HepG2 (cell line): ENCODE measurements at regions not wholly inside any gene's neighbourhood (a gene's known extent, or its start where the extent isn't known, plus 50 kb on each side); places are given as distances from the start of the nearest gene placed in this dataset.
"Not testable (repeated sequence)": the region's sequence is repeated elsewhere in the genome, so short reads cannot be mapped to it uniquely, and the experiment has no call there.

Experiments used
- ATAC-seq: fragments of 200-7000 bp; cut with Tn5 transposase; 3 replicates; pipeline ENCODE4 v1.9.1; 2020; ENCODE audit warnings: mild to moderate bottlenecking, moderate library complexity
- BruUV-seq: library from RNA; stranded (reverse); fragments of 400-500 nt; replicated peaks from 2 replicates; lab custom pipeline; 2021; lab: Mats Ljungman, UMichigan
- CTCF ChIA-PET: fragments of 300-600 bp; formaldehyde crosslinking; extraction: SDS; loops from one replicate; lab custom pipeline; 2021; ENCODE audit warnings: low total read pairs, inconsistent platforms, low intra/inter-chr PET ratio; lab: Yijun Ruan, JAX
- POLR2A ChIA-PET: fragments of 350-600 bp; sonication (Branson Sonifier 250); formaldehyde crosslinking; loops from one replicate; lab custom pipeline; 2020; ENCODE audit warnings: antibody characterized with exemption, inconsistent platforms; lab: Yijun Ruan, JAX
- DNase-seq: peaks from one replicate; pipeline ENCODE4 v3.0.0-alpha.2; 2015; ENCODE audit warnings: low spot score
- FAIRE-seq: peaks from 3 replicates; lab custom pipeline; 2011; peaks lifted over from hg19 to GRCh38; lab: Jason Lieb, UNC
- H2AFZ ChIP-seq: one replicate; pipeline ENCODE4 v1.6.1; 2011; ENCODE audit warnings: low read length, inconsistent platforms
- H3K27ac ChIP-seq: fragments of 300-600 bp; 3 replicates; pipeline ENCODE4 v1.8.0; 2011; ENCODE audit warnings: mixed run types, mild to moderate bottlenecking, mixed read lengths, low read length, inconsistent platforms; ENCODE audit not compliant: insufficient read depth; ENCODE audit errors: extremely low read length
- H3K27me3 ChIP-seq, 2 experiments: fragments of 200-600 bp in 1 of 2; 2 replicates in 1 of 2; 3 replicates in 1 of 2; pipeline versions ENCODE4 v1.6.0 to v1.8.0; 2011; ENCODE audit warnings: low read length in 2 of 2, mild to moderate bottlenecking in 2 of 2, moderate library complexity in 2 of 2, inconsistent platforms in 1 of 2; ENCODE audit not compliant: insufficient read depth in 2 of 2, control insufficient read depth in 1 of 2
- H3K36me3 ChIP-seq, 2 experiments: fragments of 200-600 bp in 1 of 2; replicated peaks in 1 of 2; 2 replicates in 1 of 2; 3 replicates in 1 of 2; pipeline versions ENCODE4 v1.5.1 to v1.8.0; 2011; ENCODE audit warnings: low read length in 2 of 2, inconsistent platforms in 1 of 2; ENCODE audit not compliant: insufficient read depth in 2 of 2, control insufficient read depth in 1 of 2
- H3K4me1 ChIP-seq: 2 replicates; pipeline ENCODE4 v1.5.1; 2012; ENCODE audit warnings: low read length, inconsistent platforms; ENCODE audit not compliant: insufficient read depth
- H3K4me2 ChIP-seq: 2 replicates; pipeline ENCODE4 v1.6.0; 2011; ENCODE audit warnings: low read depth, low read length, inconsistent platforms
- H3K4me3 ChIP-seq, 3 experiments: fragments of 200-600 bp in 1 of 3; sonication (generic), shearing (Covaris generic) in 1 of 3; replicated peaks in 1 of 3; 2 replicates each; pipeline ENCODE4 v1.5.1; 2011 to 2016; ENCODE audit warnings: low read length in 3 of 3, inconsistent platforms in 2 of 3, low read depth in 2 of 3, mild to moderate bottlenecking in 2 of 3, control low read depth in 1 of 3, mixed read lengths in 1 of 3; ENCODE audit not compliant: insufficient read depth in 1 of 3
- H3K79me2 ChIP-seq: one replicate; pipeline ENCODE4 v1.6.1; 2011; ENCODE audit warnings: low read length, inconsistent platforms; ENCODE audit not compliant: insufficient read depth
- H3K9ac ChIP-seq: 2 replicates; pipeline ENCODE4 v1.6.0; 2011; ENCODE audit warnings: mild to moderate bottlenecking, low read depth, low read length, inconsistent platforms; ENCODE audit not compliant: insufficient read depth
- H3K9me3 ChIP-seq: 2 replicates; pipeline ENCODE4 v1.5.1; 2012; ENCODE audit warnings: mild to moderate bottlenecking, low read length
- H4K20me1 ChIP-seq: 2 replicates; pipeline ENCODE4 v1.6.0; 2011; ENCODE audit warnings: inconsistent platforms, mild to moderate bottlenecking, low read length, moderate library complexity; ENCODE audit not compliant: insufficient read depth
- ZNF687 ChIP-seq: sonication (generic); formaldehyde crosslinking; IDR thresholded peaks from 2 replicates; pipeline ENCODE4 v1.5.1; 2020; ENCODE audit warnings: mild to moderate bottlenecking, missing genetic modification reagents, moderate library complexity
- WGBS: methylation state at CpG from one replicate; pipeline ENCODE4 v1.1.6; 2017; ENCODE audit warnings: low lambda C conversion rate; 5-methylcytosine and 5-hydroxymethylcytosine counted together
- in situ Hi-C: cut with HindIII; loops from 2 replicates; pipeline ENCODE4 v1.10.0; 2017; ENCODE audit warnings: low pct_unique_long_range_greater_than_20kb; ENCODE audit not compliant: extremely low pct_ligation_motif_present
- intact Hi-C: fragments of 100-400 bp; cut with micrococcal nuclease; formaldehyde crosslinking; loops from one replicate; pipeline ENCODE4 v1.10.0; 2022; ENCODE audit not compliant: unreplicated experiment

DNA sequence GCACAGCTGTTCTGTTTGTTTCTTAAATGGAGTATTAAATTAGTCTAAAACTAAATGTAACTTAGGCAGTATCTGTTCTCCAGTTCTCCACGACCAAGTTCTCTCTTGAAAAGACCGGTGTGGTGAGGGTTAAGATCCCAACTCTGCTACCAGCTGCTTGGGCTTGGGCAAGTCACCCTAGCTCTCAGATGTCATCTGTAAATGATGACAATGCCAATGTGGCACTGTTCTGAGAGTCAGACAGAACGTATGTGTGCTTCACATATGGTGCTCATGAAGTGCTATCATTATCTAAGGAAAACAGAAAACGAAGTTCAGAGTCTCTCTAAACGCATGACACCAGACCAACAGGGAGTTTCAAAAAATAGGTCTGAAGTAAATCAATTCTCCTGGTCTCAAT is 4025.0 kb upstream of the TPTE start:
- H3K4me1 ChIP-seq, FAIRE-seq, H3K27me3 ChIP-seq, BruUV-seq, H3K36me3 ChIP-seq, H3K4me3 ChIP-seq, H3K4me2 ChIP-seq, intact Hi-C loops, H3K9ac ChIP-seq, H4K20me1 ChIP-seq, H2AFZ ChIP-seq, H3K9me3 ChIP-seq, H3K27ac ChIP-seq, in situ Hi-C loops, CTCF ChIA-PET, H3K79me2 ChIP-seq, POLR2A ChIA-PET, DNase-seq, ATAC-seq: not testable (repeated sequence)
- WGBS = 100% methylated on average over 2 of the region's 5 CpGs

DNA sequence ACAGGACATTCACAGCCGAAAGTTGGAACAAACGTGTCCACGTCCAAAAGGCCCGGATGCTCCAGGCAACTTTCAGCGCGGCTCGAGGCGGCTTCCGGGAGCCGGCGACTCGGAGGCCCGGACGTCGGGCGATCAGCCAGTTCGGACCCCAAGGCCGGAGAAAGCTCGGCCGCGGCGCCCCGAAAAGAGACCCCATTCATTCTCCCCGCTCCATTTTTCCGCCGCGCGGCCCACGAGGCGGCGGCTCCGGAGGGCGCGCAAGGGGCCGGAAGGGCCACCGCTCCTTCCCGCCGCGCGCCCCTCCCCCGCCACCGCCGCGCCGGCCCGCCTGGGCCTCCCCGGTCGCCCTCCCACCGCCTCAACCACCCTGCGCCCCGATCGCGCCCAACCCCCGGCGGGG is 4022.7 kb upstream of the TPTE start:
- H3K36me3 ChIP-seq, FAIRE-seq, DNase-seq, H3K4me1 ChIP-seq, H4K20me1 ChIP-seq, POLR2A ChIA-PET, H3K4me2 ChIP-seq, H3K27me3 ChIP-seq, BruUV-seq, intact Hi-C loops, H2AFZ ChIP-seq, CTCF ChIA-PET, H3K79me2 ChIP-seq, H3K27ac ChIP-seq, H3K9me3 ChIP-seq, ATAC-seq, in situ Hi-C loops: not testable (repeated sequence)
- WGBS = no CpG with 5 or more reads among the region's 55 CpGs
- Histone ChIP-seq H3K4me3 (peak overlapping the region in 2 of 3 experiments; percentile 55 to 58; a peak in 3 of 6 replicates), H3K9ac (peak overlapping the region; percentile 54; the same call in 1 of the 2 replicates)
- 0 out of 2 replicates have a peak, but pooled peaks have one; percentile 14 for TF ChIP-seq ZNF687 (CRISPR knock-in tag)
